GM18508 (cell line): ENCODE measurements at regions not wholly inside any gene's neighbourhood (a gene's known extent, or its start where the extent isn't known, plus 50 kb on each side); places are given as distances from the start of the nearest gene placed in this dataset.
"Not testable (repeated sequence)": the region's sequence is repeated elsewhere in the genome, so short reads cannot be mapped to it uniquely, and the experiment has no call there.

ENCODE experiments used
- ATAC-seq: cut with Tn5 transposase; IDR thresholded peaks from one replicate; pipeline ENCODE4 v1.9.1; 2021; ENCODE audit warnings: moderate number of reproducible peaks; ENCODE audit not compliant: insufficient read depth, unreplicated experiment

- no peak for ATAC-seq
These were observed 368.3 kb upstream of the OLFM3 start for GRCh38 chr1:102365071-102365470.

DNA sequence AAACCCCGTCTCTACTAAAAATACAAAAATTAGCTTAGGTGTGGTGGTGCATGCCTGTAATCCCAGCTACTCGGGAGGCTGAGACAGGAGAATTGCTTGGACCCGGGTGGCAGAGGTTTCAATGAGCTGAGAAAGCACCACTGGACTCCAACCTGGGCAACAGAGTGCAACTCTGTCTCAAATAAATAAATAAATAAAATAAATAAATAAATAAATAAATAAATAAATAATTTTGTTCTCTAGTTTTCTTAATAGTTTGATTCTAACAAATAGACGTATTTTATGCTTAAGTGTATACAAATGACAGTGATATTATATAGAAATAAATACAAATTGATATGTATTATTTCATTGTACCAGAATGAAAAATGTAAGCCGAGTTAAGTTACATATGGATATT is 339.9 kb upstream of the OLFM3 start:
- ATAC-seq: no peak

DNA sequence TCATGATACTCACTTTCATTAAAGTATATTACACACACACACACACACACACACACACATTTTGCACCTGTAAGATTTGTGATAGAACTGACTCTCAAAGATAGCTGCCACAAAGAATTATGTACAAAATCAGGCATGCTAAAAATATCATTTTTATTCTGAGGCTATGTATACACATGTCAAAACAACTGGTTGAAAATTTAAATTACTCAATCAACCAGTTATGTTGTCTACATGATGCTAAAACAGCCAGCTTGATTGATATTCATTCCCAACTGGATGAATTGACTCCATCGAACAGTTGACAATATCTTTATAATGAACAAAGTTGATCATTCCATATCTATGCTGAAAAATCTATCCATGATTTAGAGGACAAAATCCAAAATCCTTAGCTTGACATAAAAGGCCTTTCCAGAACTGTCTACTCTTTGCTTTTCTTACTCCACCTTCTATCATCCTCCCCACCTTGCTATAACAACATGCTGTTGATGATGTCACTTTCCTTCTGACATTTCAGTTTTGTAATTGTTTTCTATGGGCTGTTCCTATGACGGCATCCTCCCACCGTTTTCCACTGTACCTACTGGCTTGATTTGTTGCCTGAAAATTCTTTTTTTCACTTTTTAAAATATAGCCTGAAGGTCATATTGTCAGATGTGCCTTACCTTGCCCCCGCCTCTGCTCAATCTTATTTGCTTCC is 321.5 kb upstream of the OLFM3 start:
- no peak for ATAC-seq

DNA sequence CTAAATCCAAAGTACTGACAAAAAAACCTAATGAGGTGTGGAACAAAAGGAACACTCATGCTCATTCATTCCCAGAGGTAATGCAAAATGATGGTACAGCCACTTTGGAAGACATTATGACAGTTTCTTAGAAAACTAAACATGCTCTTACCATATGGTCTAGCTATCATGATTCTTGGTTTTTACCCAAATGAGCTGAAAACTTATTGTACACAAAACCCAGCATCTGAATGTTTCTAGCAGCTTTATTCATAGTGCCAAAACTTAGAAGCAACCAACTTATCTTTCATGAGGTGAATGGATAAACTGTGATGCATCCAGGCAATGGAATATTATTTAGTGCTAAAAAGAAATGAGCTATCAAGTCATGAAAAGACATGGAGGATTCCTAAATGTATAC is 318.4 kb upstream of the OLFM3 start:
- no peak for ATAC-seq

GRCh38 chr1:102296116-102296515 is 299.4 kb upstream of the OLFM3 start:
- no peak for ATAC-seq

- no peak for ATAC-seq
These were observed 286.2 kb upstream of the OLFM3 start for GRCh38 chr1:102282955-102283354.

DNA sequence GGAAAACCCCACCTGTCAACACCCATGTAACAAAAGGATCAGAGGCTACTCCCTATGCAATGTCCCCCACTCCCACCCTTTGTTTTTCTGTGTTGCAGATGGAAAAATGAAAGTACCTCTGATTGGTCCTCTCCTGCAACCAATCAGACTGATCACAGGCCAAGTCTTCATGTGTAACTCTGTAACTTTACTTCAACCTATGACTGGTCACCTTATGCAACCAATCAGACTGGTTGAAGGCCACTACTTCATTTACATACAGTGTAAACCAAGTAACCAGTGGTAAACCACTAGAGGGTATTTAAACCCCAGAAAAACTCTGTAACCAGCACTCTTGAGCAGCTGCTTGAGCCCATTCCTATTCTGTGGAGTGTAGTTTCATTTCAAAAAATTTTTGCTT is 266.3 kb upstream of the OLFM3 start:
- ATAC-seq: no peak

DNA sequence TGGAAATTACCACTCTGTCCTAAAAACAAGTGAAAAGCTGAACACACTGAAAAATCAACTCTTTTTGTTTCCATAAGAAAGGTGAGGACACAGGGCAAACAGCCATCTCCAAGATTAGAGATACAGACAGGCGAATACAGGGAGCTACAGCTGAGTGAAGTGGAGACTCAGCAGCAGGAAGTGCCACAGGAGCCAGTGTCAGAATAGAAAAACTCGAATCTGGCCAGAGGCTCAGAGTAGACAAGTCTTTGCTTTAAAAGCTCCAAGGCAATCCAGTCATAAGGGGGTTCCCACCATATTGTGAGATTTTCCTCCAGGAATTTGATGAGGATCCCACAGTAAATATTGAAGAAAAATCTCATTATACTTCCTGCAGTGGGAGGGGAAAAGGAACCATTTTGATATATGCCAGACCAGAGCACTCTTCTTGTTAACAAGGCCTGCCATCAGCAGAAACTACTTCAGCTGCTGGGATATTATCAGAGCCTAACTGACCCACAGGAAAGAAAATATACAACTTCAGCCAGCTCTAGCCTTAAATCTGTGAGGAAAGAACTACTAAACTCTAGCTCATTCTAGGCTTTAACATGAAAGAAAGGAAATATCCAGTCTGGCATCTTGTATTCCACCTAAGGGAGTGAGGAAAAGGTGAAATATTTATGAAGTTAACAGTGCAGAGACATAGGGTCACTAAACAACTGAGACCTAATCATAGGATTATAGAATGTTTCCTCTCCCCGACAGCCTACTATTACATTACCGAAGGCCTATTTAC is 256.2 kb upstream of the OLFM3 start:
- no peak for ATAC-seq

- no peak for ATAC-seq
These were observed 245.0 kb upstream of the OLFM3 start for GRCh38 chr1:102241431-102242338.

DNA sequence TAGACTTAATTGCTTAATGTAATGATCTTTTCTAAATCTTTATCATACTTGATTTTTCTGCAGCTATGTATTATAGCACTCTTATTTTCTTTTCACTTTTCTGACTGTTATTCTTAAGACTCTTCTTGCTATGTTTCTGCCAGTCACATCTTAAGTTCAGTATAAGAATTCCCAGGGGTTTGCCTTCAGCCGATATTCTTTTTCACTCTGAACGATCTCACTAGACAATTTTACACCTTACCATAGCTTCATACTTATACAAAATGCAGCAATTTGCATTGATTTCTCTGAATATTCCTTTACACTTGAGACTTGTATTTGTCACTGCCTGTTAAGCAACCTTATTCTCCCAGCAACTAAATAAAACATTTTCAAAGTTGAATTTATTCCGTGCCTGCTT is 242.5 kb upstream of the OLFM3 start:
- no peak for ATAC-seq

DNA sequence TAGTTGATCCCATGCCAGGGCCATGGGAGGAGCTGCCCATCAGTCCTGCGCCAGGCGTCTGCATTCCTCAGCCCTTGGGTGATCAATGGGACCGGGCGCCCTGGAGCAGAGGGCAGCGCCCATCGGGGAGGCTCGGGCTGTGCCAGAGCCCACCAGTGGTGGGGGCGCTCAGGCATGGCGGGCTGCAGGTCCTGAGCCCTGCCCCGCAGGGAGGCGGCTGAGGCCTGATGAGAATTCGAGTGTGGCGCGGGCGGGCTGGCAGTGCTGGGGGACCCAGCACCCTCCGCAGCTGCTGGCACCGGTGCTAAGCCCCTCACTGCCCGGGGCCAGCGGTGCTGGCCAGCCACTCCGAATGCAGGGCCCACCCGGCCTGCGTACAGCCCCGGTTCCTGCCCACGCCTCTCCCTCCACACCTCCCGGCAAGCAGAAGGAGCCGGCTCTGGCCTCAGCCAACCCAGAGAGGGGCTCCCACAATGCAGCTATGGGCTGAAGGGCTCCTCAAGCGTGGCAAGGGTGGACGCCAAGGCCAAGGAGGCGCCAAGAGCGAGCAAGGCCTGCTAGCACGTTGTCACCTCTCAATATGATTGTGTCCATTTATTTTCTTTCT is 238.1 kb upstream of the OLFM3 start:
- ATAC-seq: no peak

DNA sequence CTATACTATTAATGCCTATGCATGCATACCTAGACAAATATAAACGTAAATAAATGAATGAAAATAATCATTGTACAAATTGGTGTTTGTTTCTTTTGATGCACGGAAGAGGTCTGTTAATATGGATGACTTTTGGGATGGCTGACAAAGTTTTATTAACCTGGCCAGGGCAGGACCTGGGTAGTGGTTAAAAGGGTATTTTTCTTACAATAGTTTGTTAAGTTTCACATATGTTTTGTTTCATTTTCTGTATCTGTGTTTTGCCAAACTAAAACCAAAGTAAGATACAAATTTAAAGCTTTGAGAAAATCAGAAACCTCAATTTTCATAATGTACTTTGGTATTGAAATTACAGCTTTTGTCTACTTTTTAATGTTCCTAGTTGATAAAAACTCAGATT is 222.7 kb upstream of the OLFM3 start:
- peak; percentile 51 for ATAC-seq

DNA sequence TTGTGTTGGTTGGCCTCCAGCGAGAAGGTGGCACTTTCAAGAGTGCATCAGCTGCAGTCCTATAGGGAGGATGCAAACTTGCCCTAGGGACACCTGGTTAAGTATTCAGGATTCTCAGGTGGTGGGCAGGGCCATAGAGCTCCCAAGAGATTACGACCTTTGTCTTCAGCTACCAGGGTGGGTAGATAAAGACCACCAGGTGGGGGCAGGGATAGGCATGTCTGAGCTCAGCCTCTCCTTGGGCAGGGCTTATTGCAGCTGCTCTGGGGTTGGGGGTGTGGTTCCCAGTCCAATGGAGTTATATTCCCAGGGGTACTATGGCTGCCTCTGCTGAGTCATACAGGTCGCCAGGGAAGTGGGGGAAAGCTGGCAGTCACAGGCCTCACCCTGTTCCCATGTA is 214.2 kb upstream of the OLFM3 start:
- not testable (repeated sequence) for ATAC-seq

- peak; percentile 48 for ATAC-seq
These were observed 195.0 kb upstream of the OLFM3 start for GRCh38 chr1:102191723-102192122.

DNA sequence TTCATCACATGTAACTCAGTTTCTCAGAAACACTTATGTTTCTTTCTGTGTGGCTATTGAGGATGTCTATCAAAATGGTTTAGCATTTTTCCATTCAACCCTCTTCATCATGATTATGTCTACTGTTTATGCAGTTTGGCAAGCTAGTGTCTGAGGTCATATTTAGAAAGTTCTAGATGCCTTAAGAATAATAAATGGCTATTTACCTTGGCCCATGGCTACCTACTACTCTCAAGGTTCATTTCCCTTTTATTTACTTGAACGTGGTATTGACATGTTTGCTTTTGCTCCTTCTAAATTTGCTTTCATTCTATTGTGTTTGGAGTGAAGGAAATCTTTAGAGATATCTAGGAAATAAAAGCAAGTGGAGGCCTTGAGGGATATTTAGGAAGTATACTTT is 193.7 kb upstream of the OLFM3 start:
- no peak for ATAC-seq

DNA sequence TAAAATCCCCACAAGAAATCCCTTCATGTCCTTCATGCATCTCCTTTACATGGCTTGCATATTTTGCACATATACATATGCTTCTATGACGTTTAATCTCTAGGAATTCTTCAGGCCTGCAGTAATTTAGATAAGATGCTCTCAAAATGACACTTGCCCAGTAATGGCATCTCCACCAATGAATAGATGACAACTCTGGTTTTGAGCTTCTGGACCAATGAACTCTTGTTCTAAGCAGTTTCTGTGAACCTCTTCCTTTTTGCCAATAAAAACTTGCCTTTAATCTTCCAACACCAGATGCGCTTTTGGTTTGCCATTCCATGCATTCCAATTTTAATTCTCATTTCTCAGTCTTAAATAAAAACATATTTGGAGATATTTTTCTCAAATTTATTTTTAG is 189.8 kb upstream of the OLFM3 start:
- no peak for ATAC-seq

DNA sequence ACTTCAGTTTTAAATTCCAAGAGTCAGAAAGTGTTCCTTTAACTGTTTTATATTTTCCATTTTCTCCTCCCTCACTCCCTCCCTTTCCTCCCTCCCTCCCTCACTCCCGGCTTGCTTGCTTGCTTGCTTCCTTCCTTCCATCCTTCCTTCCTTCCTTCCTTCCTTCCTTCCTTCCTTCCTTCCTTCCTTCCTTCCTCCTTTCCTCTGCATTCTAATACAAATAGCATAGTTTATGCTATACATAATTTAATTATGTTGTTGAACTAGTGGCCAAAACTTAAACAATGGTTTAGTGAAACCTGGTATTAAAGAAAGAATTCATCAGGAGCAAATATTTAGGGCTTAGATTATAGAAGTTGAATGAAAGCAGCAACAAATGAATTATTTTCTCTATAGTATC is 188.5 kb upstream of the OLFM3 start:
- no peak for ATAC-seq

- ATAC-seq: no peak
These were observed 187.8 kb upstream of the OLFM3 start for GRCh38 chr1:102184477-102184876.

GRCh38 chr1:102183711-102184110 is 187.0 kb upstream of the OLFM3 start:
- ATAC-seq: no peak

- no peak for ATAC-seq
These were observed 186.0 kb upstream of the OLFM3 start for GRCh38 chr1:102182603-102183260.
